HG03521 (cell line): ENCODE measurements at regions not wholly inside any gene's neighbourhood (a gene's known extent, or its start where the extent isn't known, plus 50 kb on each side); places are given as distances from the start of the nearest gene placed in this dataset.
"Not testable (repeated sequence)": the region's sequence is repeated elsewhere in the genome, so short reads cannot be mapped to it uniquely, and the experiment has no call there.

ENCODE experiments used
- ATAC-seq: cut with Tn5 transposase; IDR thresholded peaks from one replicate; pipeline ENCODE4 v1.9.1; 2021; ENCODE audit warnings: mild to moderate bottlenecking, moderate library complexity; ENCODE audit not compliant: unreplicated experiment

GRCh38 chr15:59791755-59792154 is 102.6 kb upstream of the BNIP2 start:
- ATAC-seq: no peak

- no peak for ATAC-seq
These were observed 102.0 kb upstream of the BNIP2 start for GRCh38 chr15:59791079-59791478.

GRCh38 chr15:59786466-59786865 is 97.3 kb upstream of the BNIP2 start:
- not testable (repeated sequence) for ATAC-seq

GRCh38 chr15:59785981-59786380 is 96.9 kb upstream of the BNIP2 start:
- not testable (repeated sequence) for ATAC-seq

GRCh38 chr15:59783774-59784520 is 94.8 kb upstream of the BNIP2 start:
- ATAC-seq: not testable (repeated sequence)

- no peak for ATAC-seq
These were observed 90.0 kb upstream of the BNIP2 start for GRCh38 chr15:59779110-59779509.

- no peak for ATAC-seq
These were observed 75.7 kb upstream of the BNIP2 start for GRCh38 chr15:59764775-59765174.

GRCh38 chr15:59762558-59762957 is 73.4 kb upstream of the BNIP2 start:
- ATAC-seq: no peak

GRCh38 chr15:59760256-59760655 is 71.1 kb upstream of the BNIP2 start:
- ATAC-seq: not testable (repeated sequence)

GRCh38 chr15:59751552-59752413 is 62.7 kb upstream of the BNIP2 start:
- ATAC-seq: no peak

- ATAC-seq: no peak
These were observed 57.7 kb upstream of the BNIP2 start for GRCh38 chr15:59746777-59747176.

- no peak for ATAC-seq
These were observed 52.3 kb upstream of the BNIP2 start for GRCh38 chr15:59741274-59741906.

- ATAC-seq: no peak
These were observed 50.6 kb upstream of the BNIP2 start for GRCh38 chr15:59739557-59740186.
